NCI-H226 (cell line): ENCODE measurements at regions not wholly inside any gene's neighbourhood (a gene's known extent, or its start where the extent isn't known, plus 50 kb on each side); places are given as distances from the start of the nearest gene placed in this dataset.
A peak's percentile ranks its signal among the peaks of the same experiment; 100 is the strongest.
"Not testable (repeated sequence)": the region's sequence is repeated elsewhere in the genome, so short reads cannot be mapped to it uniquely, and the experiment has no call there.

Experiments
- DNase-seq: peaks from one replicate; pipeline ENCODE4 v3.0.0-alpha.2; 2015

- no peak for DNase-seq
Measured at GRCh38 chrX:15114743-15115566, 154.9 kb downstream of the ASB9 start.

GRCh38 chrX:15107367-15107988 is 162.4 kb downstream of the ASB9 start:
- peak; percentile 5 for DNase-seq

GRCh38 chrX:15098505-15098904 is 171.4 kb downstream of the ASB9 start:
- no peak for DNase-seq

GRCh38 chrX:15087747-15088146 is 182.1 kb downstream of the ASB9 start:
- no peak for DNase-seq

- DNase-seq = no peak
Measured at GRCh38 chrX:15073313-15073712, 196.6 kb downstream of the ASB9 start.

- DNase-seq = no peak
Measured at GRCh38 chrX:15072880-15073279, 197.0 kb downstream of the ASB9 start.

GRCh38 chrX:15072259-15072658 is 197.6 kb downstream of the ASB9 start:
- DNase-seq = no peak

GRCh38 chrX:15059474-15059873 is 186.3 kb downstream of the MOSPD2 start:
- DNase-seq = no peak

GRCh38 chrX:15056044-15056443 is 182.8 kb downstream of the MOSPD2 start:
- peak; percentile 6 for DNase-seq

GRCh38 chrX:15055146-15055930 is 182.1 kb downstream of the MOSPD2 start:
- peak; percentile 60 for DNase-seq

GRCh38 chrX:15050395-15050794 is 177.2 kb downstream of the MOSPD2 start:
- no peak for DNase-seq

- no peak for DNase-seq
Measured at GRCh38 chrX:15043538-15043937, 170.3 kb downstream of the MOSPD2 start.

GRCh38 chrX:15033917-15034316 is 160.7 kb downstream of the MOSPD2 start:
- DNase-seq = no peak

- DNase-seq = no peak
Measured at GRCh38 chrX:15017491-15017890, 144.3 kb downstream of the MOSPD2 start.

- no peak for DNase-seq
Measured at GRCh38 chrX:15016051-15016450, 142.8 kb downstream of the MOSPD2 start.

- peak; percentile 12 for DNase-seq
Measured at GRCh38 chrX:15014281-15014680, 141.1 kb downstream of the MOSPD2 start.

GRCh38 chrX:15013461-15013860 is 140.2 kb downstream of the MOSPD2 start:
- DNase-seq = no peak

- no peak for DNase-seq
Measured at GRCh38 chrX:14997271-14997670, 124.0 kb downstream of the MOSPD2 start.

- DNase-seq = not testable (repeated sequence)
Measured at GRCh38 chrX:14984425-14984824, 111.2 kb downstream of the MOSPD2 start.
